IPS-11a (cell line): ENCODE measurements at regions not wholly inside any gene's neighbourhood (a gene's known extent, or its start where the extent isn't known, plus 50 kb on each side); places are given as distances from the start of the nearest gene placed in this dataset.

ENCODE experiments used
- H3K4me3 ChIP-seq: one replicate; pipeline ENCODE4 v1.5.1; 2013; ENCODE audit warnings: low read depth, low read length, control low read depth

GRCh38 chr20:56987986-56988385, 278.5 kb downstream of the BMP7 start:
- no peak overlapping the region for H3K4me3 ChIP-seq

GRCh38 chr20:56988446-56988845, 278.0 kb downstream of the BMP7 start:
- H3K4me3 ChIP-seq, result no peak overlapping the region

DNA sequence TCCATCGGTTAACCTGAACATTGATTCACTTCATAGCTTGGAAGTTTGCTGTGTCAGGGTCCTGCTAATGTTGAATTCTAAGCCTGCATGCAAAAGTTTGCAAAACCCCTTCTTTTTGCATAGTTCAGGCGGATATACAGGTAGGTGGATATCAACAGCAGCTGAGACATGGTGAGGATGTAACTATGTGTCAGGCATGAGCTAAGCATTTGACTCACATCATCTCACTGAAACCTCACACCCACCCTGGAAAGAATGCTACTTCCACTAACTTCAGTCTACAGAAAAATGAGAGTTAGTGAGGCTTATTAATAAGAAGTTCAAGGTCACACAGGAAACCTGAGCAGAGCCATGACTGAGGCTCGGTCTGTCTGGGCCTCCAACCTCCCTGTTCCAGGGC, 276.9 kb downstream of the BMP7 start:
- no peak overlapping the region for H3K4me3 ChIP-seq

- no peak overlapping the region for H3K4me3 ChIP-seq
These were observed 273.4 kb downstream of the BMP7 start for GRCh38 chr20:56993020-56993559.

DNA sequence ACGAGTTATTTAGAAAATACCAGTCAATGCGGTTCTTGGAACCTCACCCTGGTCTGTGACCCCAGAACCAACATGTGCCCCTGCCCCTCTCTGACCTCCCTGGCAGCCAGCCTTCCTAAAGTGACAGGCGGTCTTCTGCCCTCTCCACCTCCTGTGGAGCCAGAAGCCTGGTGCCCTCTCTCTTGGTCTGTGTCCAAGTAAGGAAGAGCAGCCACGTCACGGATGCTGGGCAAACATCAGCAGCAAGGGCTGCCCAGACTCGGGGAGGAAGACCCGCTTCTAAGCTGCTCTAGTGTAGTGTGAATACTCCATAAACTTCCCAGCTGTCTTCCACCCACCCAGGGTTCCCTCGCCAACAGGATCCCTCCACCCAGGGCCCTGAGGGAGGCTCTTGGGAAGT, 272.4 kb downstream of the BMP7 start:
- H3K4me3 ChIP-seq, result no peak overlapping the region

DNA sequence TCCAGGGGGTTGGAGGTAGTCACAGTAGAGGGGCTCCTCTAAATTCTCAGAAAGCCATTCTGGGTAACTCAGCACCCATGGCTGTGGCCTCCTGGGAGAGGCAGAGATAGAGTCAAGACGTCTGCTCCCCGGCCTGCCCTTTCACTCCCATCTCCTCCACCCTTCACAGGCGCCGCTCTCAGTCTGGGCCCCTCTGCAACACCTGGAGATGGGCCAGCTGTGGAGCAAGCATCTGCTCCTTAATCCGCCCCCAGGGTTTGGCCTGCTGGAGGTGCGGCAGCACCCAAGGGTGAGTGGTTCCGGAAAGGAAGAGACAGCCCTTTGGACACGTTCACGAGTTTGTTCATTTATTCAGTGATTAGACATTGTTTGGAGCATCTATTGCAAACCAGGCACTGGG, 271.3 kb downstream of the BMP7 start:
- no peak overlapping the region for H3K4me3 ChIP-seq

GRCh38 chr20:56995635-56996075, 270.8 kb downstream of the BMP7 start:
- no peak overlapping the region for H3K4me3 ChIP-seq

GRCh38 chr20:56996533-56996932, 269.9 kb downstream of the BMP7 start:
- no peak overlapping the region for H3K4me3 ChIP-seq

DNA sequence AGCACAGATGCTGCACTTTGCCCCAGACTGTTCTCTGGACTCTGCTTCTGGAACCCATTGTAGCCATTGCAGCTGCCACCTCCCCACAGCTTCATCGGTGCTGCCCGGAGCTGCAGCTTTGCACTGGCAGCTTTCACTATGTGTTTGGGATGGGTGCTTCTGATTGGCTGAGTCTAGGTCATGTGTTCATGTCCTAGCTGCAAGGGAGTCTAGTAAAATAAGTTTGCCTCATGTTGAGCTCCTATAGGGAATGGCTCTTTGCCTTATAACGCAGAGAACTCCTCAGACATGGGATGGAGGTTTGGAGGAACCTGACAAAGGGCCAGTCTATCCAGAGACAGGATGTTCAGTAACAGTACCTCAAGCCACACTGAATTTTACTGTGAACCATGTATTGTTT, 268.0 kb downstream of the BMP7 start:
- H3K4me3 ChIP-seq, result no peak overlapping the region

DNA sequence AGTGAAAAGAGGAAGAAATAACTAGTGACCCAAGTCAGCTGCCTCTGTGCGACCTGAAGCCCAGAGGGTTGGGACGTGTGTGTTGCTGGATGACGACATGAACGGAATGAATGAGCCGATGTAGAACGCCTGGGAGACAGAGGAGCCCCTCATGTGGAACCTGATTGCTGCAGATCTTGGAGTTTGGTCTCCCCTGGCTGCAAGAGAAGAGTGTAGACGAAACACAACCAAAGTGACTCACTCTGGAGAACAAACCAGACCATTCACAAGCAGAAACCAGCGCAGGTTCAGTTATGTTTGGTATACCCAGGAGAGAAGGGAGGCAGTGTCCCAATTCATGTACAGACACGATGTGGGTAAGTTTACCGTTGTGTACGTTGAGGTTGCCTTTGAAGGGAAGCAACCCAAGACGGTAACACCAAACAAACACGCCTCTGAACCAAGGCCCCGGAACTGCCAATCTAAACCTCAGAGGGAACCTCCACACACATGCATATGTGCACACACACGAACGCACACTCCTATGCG, 265.9 kb downstream of the BMP7 start:
- H3K4me3 ChIP-seq, result no peak overlapping the region

- no peak overlapping the region for H3K4me3 ChIP-seq
These were observed 265.2 kb downstream of the BMP7 start for GRCh38 chr20:57001126-57001767.

DNA sequence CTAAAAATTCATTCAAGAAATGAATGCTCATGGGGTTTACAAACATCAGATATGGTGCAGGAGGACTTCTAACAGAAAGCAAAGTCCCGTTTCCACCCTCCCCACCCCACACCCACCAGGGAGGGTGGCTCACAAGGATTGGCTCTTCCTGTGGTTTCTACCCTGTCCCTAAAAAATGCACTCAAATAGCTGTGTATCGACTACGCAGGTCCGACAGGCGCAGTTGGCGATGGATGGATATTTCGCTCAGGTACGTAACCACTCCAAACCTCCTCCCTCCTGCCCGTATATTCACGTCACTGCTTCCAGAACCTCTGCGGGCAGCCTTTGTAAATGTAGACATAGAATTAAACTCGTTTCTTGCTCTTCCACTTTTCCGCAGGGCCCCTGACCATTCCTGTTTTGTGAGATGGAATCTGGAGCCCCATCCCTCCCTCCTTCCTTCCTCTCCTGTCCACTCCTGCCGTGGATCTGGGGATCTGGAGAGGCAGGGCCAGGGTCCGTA, 264.3 kb downstream of the BMP7 start:
- H3K4me3 ChIP-seq, result no peak overlapping the region

DNA sequence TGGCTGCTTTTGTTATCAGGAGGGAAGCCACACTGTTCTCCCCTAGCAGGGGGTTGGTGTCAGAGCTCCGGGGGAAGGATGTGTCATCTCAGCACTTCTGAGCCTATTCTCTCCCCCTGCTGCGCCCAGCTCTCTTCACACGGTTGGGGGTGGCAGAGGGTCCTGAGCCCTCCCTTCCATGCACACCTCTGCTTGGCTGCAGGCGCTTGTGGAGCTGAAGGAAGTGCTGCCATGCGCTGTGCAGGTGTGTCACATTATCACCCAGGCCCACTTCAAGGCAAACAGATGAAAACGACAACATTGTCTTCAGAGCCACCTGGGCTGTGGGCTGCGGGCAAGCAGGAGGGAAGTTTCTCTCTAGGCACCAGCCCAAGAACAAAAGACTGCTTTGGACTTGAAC, 263.4 kb downstream of the BMP7 start:
- H3K4me3 ChIP-seq, result no peak overlapping the region

GRCh38 chr20:57004416-57004815, 262.0 kb downstream of the BMP7 start:
- H3K4me3 ChIP-seq, result no peak overlapping the region

DNA sequence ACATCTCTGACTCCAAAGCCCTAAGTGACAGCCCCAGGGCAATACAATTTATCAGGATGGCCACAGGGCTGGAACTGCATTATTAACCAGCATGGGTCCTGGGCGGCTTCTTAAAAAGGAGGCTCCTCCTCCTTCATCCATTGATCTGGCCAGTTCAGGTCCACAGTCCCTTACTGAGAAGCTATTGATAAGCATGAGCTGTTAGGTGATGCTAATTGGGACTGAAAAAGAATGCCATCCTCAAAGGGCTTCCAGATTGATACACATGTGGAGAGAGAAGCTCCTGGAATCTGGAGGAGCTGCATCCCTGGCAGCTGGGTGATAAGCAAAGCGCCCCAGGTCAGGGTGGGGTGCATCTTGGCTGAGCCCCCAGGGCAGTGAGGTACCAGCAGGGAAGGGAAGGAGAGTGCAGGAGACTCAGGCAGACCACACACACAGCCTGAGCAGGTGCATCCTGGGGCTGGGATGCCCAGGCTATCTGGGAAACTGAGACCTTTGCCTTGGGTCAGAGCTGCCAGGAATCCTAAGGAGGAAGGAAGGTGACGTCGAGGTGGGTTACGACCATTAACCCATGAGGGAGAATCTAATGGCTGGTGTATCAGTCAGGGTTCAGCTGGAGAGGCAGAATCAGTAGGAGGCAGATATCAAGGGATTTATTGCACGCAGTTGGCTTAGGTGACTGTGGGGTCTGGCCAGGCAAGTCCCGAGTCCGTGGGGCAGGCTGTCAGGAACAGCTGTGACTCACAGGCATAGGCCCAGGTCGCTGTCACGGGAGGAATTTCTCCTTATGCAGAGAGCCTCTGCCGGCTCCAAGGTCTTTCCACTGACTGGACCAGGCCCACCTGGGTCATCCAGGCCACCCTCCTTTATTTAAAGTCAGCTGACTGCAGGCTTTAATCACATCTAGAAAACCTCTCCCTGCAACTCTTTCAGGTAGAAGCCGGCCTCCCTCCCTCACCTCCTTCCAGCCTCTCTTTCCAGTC, 261.2 kb downstream of the BMP7 start:
- H3K4me3 ChIP-seq, result no peak overlapping the region

DNA sequence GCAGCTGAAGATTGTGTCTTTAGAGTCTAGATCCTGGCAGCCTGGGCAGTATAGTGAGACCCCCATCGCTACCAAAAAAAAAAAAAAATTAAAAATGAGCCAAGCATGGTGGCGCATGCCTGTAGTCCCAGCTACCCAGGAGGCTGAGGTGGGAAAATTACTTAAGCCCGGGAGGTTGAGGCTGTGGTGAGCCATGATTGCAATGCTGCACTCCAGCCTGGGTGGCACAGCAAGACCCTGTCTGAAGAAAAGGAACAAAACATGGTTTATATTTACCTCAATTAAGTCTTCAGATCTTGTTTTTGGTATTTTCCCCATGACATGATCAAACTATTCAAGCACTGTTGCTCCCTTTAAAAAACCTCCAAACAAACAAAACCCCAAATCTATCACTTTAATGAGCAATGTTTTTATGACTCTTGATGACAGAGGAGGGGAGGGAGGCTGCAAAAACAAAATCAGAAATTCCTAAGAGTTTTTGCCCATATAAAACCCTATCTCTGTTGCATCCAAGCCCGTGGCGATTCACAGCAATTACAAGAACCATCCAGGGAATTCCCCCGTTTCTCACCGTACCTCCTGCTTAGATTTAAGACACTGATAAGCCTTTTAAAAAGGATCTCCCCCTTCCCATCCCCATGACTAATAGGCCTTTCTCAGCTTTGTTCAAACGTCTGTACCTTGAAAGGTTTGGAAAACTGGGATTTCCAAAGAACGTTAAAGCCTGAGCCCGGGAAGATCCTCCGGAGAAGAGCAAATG, 259.9 kb downstream of the BMP7 start:
- H3K4me3 ChIP-seq, result no peak overlapping the region

GRCh38 chr20:57007171-57007540, 259.3 kb downstream of the BMP7 start:
- no peak overlapping the region for H3K4me3 ChIP-seq

GRCh38 chr20:57008217-57008616, 258.2 kb downstream of the BMP7 start:
- H3K4me3 ChIP-seq, result no peak overlapping the region

DNA sequence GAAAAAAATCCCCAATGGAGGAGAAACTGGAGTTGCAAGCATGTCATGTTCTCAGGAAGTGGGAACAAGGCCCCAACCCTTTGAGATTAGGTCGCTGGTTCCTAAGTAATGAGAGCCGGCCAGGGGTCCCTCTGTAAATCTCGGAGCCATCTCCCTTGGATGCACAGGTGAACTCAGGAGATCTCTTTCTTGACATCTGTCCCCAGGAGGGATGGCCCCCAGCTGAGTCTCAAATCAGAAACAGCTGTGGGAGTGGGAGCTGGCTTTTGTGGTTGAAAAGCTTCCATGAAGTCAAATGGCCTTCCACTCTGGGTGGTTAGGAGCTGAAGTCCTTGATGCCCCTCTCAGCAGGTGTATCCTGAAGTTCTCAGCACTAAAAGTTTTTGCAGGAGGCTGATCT, 257.1 kb downstream of the BMP7 start:
- H3K4me3 ChIP-seq, result no peak overlapping the region

GRCh38 chr20:57009775-57010174, 256.7 kb downstream of the BMP7 start:
- no peak overlapping the region for H3K4me3 ChIP-seq

- no peak overlapping the region for H3K4me3 ChIP-seq
These were observed 253.8 kb downstream of the BMP7 start for GRCh38 chr20:57012691-57013090.
